WTC11 (cell line): ENCODE measurements at regions not wholly inside any gene's neighbourhood (a gene's known extent, or its start where the extent isn't known, plus 50 kb on each side); places are given as distances from the start of the nearest gene placed in this dataset.

Experiments
- ATAC-seq: fragments of 200-7000 bp; cut with Tn5 transposase; 2 replicates; pipeline ENCODE4 v1.10.0; 2021; ENCODE audit warnings: mild to moderate bottlenecking, moderate library complexity
- CTCF ChIA-PET: fragments of 300-600 bp; sonication (Branson Sonifier 250); formaldehyde crosslinking; loops from one replicate; lab custom pipeline; 2021; ENCODE audit warnings: antibody characterized with exemption; lab: Charles Lee
- POLR2A ChIA-PET: fragments of 350-600 bp; sonication (Branson Sonifier 250); formaldehyde crosslinking; loops from one replicate; lab custom pipeline; 2021; ENCODE audit warnings: antibody characterized with exemption; lab: Charles Lee
- DNase-seq: peaks from one replicate; pipeline ENCODE4 v3.0.0; 2021; ENCODE audit warnings: low spot score
- H3K27ac Mint-ChIP-seq: 2 replicates; pipeline ENCODE4 v1.8.0; 2021; ENCODE audit warnings: mixed read lengths
- H3K27me3 Mint-ChIP-seq: 2 replicates; pipeline ENCODE4 v1.8.0; 2021; ENCODE audit warnings: low read depth, mild to moderate bottlenecking, moderate library complexity, mixed read lengths
- H3K36me3 Mint-ChIP-seq: 2 replicates; pipeline ENCODE4 v1.8.0; 2021; ENCODE audit warnings: mixed read lengths
- H3K4me1 Mint-ChIP-seq: 2 replicates; pipeline ENCODE4 v1.8.0; 2022; ENCODE audit warnings: mixed read lengths
- H3K4me3 Mint-ChIP-seq: 2 replicates; pipeline ENCODE4 v1.8.0; 2021; ENCODE audit warnings: mild to moderate bottlenecking, moderate library complexity, mixed read lengths
- H3K9me3 Mint-ChIP-seq: 2 replicates; pipeline ENCODE4 v1.8.0; 2021; ENCODE audit warnings: mixed read lengths
- AFF4 ChIP-seq: sonication (generic); formaldehyde crosslinking; IDR thresholded peaks from 2 replicates; pipeline ENCODE4 v1.8.1; 2023; ENCODE audit warnings: mild to moderate bottlenecking, missing genetic modification reagents, borderline replicate concordance
- E2F1 ChIP-seq: sonication (generic); formaldehyde crosslinking; IDR thresholded peaks from 2 replicates; pipeline ENCODE4 v1.8.0; 2022; ENCODE audit warnings: mild to moderate bottlenecking, missing genetic modification reagents
- ESRRA ChIP-seq: sonication (generic); formaldehyde crosslinking; IDR thresholded peaks from 2 replicates; pipeline ENCODE4 v1.8.1; 2022; ENCODE audit warnings: mild to moderate bottlenecking, missing genetic modification reagents, borderline replicate concordance
- ETV6 ChIP-seq: sonication (generic); formaldehyde crosslinking; IDR thresholded peaks from 2 replicates; pipeline ENCODE4 v1.8.1; 2022; ENCODE audit warnings: mild to moderate bottlenecking, missing genetic modification reagents
- FOXP4 ChIP-seq: sonication (generic); formaldehyde crosslinking; IDR thresholded peaks from 2 replicates; pipeline ENCODE4 v1.8.0; 2022; ENCODE audit warnings: mild to moderate bottlenecking, missing genetic modification reagents
- GRHL2 ChIP-seq: fragments of 250-450 bp; sonication (Bioruptor Pico); IDR thresholded peaks from 2 replicates; pipeline ENCODE4 v1.8.0; 2022; ENCODE audit warnings: mild to moderate bottlenecking, moderate library complexity; ENCODE audit not compliant: insufficient replicate concordance, severe bottlenecking
- HMGA2 ChIP-seq: fragments of 250-450 bp; sonication (Bioruptor Pico); IDR thresholded peaks from 2 replicates; pipeline ENCODE4 v1.4.0; 2021; ENCODE audit warnings: mild to moderate bottlenecking, moderate library complexity
- HMGXB4 ChIP-seq: sonication (generic); formaldehyde crosslinking; IDR thresholded peaks from 2 replicates; pipeline ENCODE4 v1.8.1; 2023; ENCODE audit warnings: mild to moderate bottlenecking, moderate library complexity, missing genetic modification reagents
- MXD4 ChIP-seq: fragments of 250-450 bp; sonication (Bioruptor Pico); IDR thresholded peaks from 2 replicates; pipeline ENCODE4 v1.8.0; 2021; ENCODE audit warnings: mild to moderate bottlenecking, moderate library complexity, borderline replicate concordance
- NR2C2 ChIP-seq: sonication (generic); formaldehyde crosslinking; IDR thresholded peaks from 2 replicates; pipeline ENCODE4 v1.8.0; 2022; ENCODE audit warnings: mild to moderate bottlenecking, missing genetic modification reagents
- NR3C1 ChIP-seq: sonication (generic); formaldehyde crosslinking; conservative IDR thresholded peaks from 2 replicates; pipeline ENCODE4 v1.8.1; 2023; ENCODE audit warnings: low read depth, mild to moderate bottlenecking, missing genetic modification reagents
- RELA ChIP-seq: sonication (generic); formaldehyde crosslinking; IDR thresholded peaks from 2 replicates; pipeline ENCODE4 v1.8.1; 2022; ENCODE audit warnings: missing genetic modification reagents, mild to moderate bottlenecking, borderline replicate concordance
- ZNF138 ChIP-seq: sonication (generic); formaldehyde crosslinking; conservative IDR thresholded peaks from 2 replicates; pipeline ENCODE4 v1.8.1; 2022; ENCODE audit warnings: mild to moderate bottlenecking, moderate library complexity, missing genetic modification reagents
- ZNF232 ChIP-seq: sonication (generic); formaldehyde crosslinking; IDR thresholded peaks from 2 replicates; pipeline ENCODE4 v1.8.0; 2022; ENCODE audit warnings: mild to moderate bottlenecking, missing genetic modification reagents
- ZNF396 ChIP-seq: fragments of 250-450 bp; sonication (Bioruptor Pico); IDR thresholded peaks from 2 replicates; pipeline ENCODE4 v1.8.0; 2021; ENCODE audit warnings: mild to moderate bottlenecking, moderate library complexity, borderline replicate concordance
- ZNF512 ChIP-seq: sonication (generic); formaldehyde crosslinking; IDR thresholded peaks from 2 replicates; pipeline ENCODE4 v1.8.1; 2022; ENCODE audit warnings: missing genetic modification reagents, borderline replicate concordance
- TF ChIP-seq, protein P1 (sequence below): sonication (generic); formaldehyde crosslinking; IDR thresholded peaks from 2 replicates; pipeline ENCODE4 v1.8.0; 2022; ENCODE audit warnings: missing genetic modification reagents
- TF ChIP-seq, protein P2 (sequence below): sonication (generic); formaldehyde crosslinking; IDR thresholded peaks from 2 replicates; pipeline ENCODE4 v1.8.0; 2023; ENCODE audit warnings: missing genetic modification reagents, mild to moderate bottlenecking, borderline replicate concordance

GRCh38 chr2:66926594-66927112, 470.5 kb upstream of the ETAA1 start:
- CTCF ChIA-PET = no interaction called here
- H3K9me3 Mint-ChIP-seq = no peaks in the 10 kb centered on the region
- no peak overlapping the region for H3K4me3 Mint-ChIP-seq
- no peak overlapping the region for H3K27ac Mint-ChIP-seq
- no peak for ATAC-seq
- no peak for DNase-seq
- H3K27me3 Mint-ChIP-seq = no peaks in the 10 kb centered on the region
- POLR2A ChIA-PET = no interaction called here
- no peaks in the 10 kb centered on the region for H3K36me3 Mint-ChIP-seq
- no peaks in the 10 kb centered on the region for H3K4me1 Mint-ChIP-seq
- TF ChIP-seq ESRRA (no peak), E2F1 (CRISPR knock-in tag) (no peak), ZNF512 (no peak), FOXP4 (CRISPR knock-in tag) (no peak), HMGA2 (CRISPR knock-in tag) (no peak), ZNF396 (CRISPR knock-in tag) (no peak), ETV6 (CRISPR knock-in tag) (no peak), MXD4 (CRISPR knock-in tag) (no peak), ZNF138 (CRISPR knock-in tag) (no peak), AFF4 (CRISPR knock-in tag) (no peak), NR2C2 (no peak), HMGXB4 (CRISPR knock-in tag) (no peak), RELA (no peak), GRHL2 (CRISPR knock-in tag) (no peak), NR3C1 (CRISPR knock-in tag) (no peak), ZNF232 (CRISPR knock-in tag) (no peak)
- TF ChIP-seq, protein P1, sequence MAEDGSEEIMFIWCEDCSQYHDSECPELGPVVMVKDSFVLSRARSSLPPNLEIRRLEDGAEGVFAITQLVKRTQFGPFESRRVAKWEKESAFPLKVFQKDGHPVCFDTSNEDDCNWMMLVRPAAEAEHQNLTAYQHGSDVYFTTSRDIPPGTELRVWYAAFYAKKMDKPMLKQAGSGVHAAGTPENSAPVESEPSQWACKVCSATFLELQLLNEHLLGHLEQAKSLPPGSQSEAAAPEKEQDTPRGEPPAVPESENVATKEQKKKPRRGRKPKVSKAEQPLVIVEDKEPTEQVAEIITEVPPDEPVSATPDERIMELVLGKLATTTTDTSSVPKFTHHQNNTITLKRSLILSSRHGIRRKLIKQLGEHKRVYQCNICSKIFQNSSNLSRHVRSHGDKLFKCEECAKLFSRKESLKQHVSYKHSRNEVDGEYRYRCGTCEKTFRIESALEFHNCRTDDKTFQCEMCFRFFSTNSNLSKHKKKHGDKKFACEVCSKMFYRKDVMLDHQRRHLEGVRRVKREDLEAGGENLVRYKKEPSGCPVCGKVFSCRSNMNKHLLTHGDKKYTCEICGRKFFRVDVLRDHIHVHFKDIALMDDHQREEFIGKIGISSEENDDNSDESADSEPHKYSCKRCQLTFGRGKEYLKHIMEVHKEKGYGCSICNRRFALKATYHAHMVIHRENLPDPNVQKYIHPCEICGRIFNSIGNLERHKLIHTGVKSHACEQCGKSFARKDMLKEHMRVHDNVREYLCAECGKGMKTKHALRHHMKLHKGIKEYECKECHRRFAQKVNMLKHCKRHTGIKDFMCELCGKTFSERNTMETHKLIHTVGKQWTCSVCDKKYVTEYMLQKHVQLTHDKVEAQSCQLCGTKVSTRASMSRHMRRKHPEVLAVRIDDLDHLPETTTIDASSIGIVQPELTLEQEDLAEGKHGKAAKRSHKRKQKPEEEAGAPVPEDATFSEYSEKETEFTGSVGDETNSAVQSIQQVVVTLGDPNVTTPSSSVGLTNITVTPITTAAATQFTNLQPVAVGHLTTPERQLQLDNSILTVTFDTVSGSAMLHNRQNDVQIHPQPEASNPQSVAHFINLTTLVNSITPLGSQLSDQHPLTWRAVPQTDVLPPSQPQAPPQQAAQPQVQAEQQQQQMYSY (CRISPR knock-in tag) = no peak
- TF ChIP-seq, protein P2, sequence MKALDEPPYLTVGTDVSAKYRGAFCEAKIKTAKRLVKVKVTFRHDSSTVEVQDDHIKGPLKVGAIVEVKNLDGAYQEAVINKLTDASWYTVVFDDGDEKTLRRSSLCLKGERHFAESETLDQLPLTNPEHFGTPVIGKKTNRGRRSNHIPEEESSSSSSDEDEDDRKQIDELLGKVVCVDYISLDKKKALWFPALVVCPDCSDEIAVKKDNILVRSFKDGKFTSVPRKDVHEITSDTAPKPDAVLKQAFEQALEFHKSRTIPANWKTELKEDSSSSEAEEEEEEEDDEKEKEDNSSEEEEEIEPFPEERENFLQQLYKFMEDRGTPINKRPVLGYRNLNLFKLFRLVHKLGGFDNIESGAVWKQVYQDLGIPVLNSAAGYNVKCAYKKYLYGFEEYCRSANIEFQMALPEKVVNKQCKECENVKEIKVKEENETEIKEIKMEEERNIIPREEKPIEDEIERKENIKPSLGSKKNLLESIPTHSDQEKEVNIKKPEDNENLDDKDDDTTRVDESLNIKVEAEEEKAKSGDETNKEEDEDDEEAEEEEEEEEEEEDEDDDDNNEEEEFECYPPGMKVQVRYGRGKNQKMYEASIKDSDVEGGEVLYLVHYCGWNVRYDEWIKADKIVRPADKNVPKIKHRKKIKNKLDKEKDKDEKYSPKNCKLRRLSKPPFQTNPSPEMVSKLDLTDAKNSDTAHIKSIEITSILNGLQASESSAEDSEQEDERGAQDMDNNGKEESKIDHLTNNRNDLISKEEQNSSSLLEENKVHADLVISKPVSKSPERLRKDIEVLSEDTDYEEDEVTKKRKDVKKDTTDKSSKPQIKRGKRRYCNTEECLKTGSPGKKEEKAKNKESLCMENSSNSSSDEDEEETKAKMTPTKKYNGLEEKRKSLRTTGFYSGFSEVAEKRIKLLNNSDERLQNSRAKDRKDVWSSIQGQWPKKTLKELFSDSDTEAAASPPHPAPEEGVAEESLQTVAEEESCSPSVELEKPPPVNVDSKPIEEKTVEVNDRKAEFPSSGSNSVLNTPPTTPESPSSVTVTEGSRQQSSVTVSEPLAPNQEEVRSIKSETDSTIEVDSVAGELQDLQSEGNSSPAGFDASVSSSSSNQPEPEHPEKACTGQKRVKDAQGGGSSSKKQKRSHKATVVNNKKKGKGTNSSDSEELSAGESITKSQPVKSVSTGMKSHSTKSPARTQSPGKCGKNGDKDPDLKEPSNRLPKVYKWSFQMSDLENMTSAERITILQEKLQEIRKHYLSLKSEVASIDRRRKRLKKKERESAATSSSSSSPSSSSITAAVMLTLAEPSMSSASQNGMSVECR = no peak
